Endothelial cell of umbilical vein (primary cell): ENCODE measurements at regions not wholly inside any gene's neighbourhood (a gene's known extent, or its start where the extent isn't known, plus 50 kb on each side); places are given as distances from the start of the nearest gene placed in this dataset.

ENCODE experiments used
- BruUV-seq: library from RNA; stranded (reverse); fragments of 400-500 nt; replicated peaks from 2 replicates; lab custom pipeline; 2021; lab: Mats Ljungman, UMichigan
- CTCF ChIA-PET: fragments of 300-600, 350-600 bp; sonication (Branson Sonifier 250); formaldehyde crosslinking; loops from one replicate; lab custom pipeline; 2021; ENCODE audit warnings: antibody characterized with exemption, inconsistent platforms; lab: Charles Lee
- POLR2A ChIA-PET: fragments of 300-600, 350-600 bp; sonication (Branson Sonifier 250); formaldehyde crosslinking; loops from one replicate; lab custom pipeline; 2021; ENCODE audit warnings: antibody characterized with exemption, inconsistent platforms; lab: Charles Lee
- DNase-seq: peaks from one replicate; pipeline ENCODE4 v3.0.0-alpha.2; 2011; ENCODE audit warnings: low read depth, low spot score
- FAIRE-seq: peaks from 2 replicates; lab custom pipeline; 2011; peaks lifted over from hg19 to GRCh38; lab: Jason Lieb, UNC
- H2AFZ ChIP-seq: 2 replicates; pipeline ENCODE4 v1.6.0; 2012; ENCODE audit warnings: low read depth, low read length, control low read depth, inconsistent platforms
- H3K27ac ChIP-seq: 2 replicates; pipeline ENCODE4 v1.5.1; 2011; ENCODE audit warnings: low read depth, mild to moderate bottlenecking, control low read depth, low read length, moderate library complexity; ENCODE audit not compliant: insufficient read depth
- H3K27me3 ChIP-seq, 2 experiments: 2 replicates each; pipeline versions ENCODE4 v1.6.0 to v1.6.1; 2011; ENCODE audit warnings: low read length in 2 of 2, mixed read lengths in 1 of 2; ENCODE audit not compliant: control insufficient read depth in 2 of 2, insufficient read depth in 2 of 2
- H3K36me3 ChIP-seq, 2 experiments: 2 replicates in 1 of 2; 3 replicates in 1 of 2; pipeline ENCODE4 v1.5.1; 2011; ENCODE audit warnings: low read length in 2 of 2, mild to moderate bottlenecking in 1 of 2, moderate library complexity in 1 of 2; ENCODE audit not compliant: control insufficient read depth in 2 of 2, insufficient read depth in 2 of 2; ENCODE audit errors: extremely low read depth in 1 of 2
- H3K4me1 ChIP-seq: 3 replicates; pipeline ENCODE4 v1.5.1; 2011; ENCODE audit warnings: mild to moderate bottlenecking, low read length; ENCODE audit not compliant: control insufficient read depth, insufficient read depth; ENCODE audit errors: extremely low read depth
- H3K4me2 ChIP-seq: 2 replicates; pipeline ENCODE4 v1.6.1; 2011; ENCODE audit warnings: low read length, control low read depth, mixed read lengths; ENCODE audit not compliant: insufficient read depth
- H3K4me3 ChIP-seq, 3 experiments: fragments of 200-600 bp in 1 of 3; sonication (generic), shearing (Covaris generic) in 1 of 3; replicated peaks in 1 of 3; 2 replicates each; pipeline ENCODE4 v1.5.1; 2011 to 2016; ENCODE audit warnings: control low read depth in 3 of 3, low read length in 3 of 3, mild to moderate bottlenecking in 2 of 3, inconsistent platforms in 1 of 3, low read depth in 1 of 3, moderate library complexity in 1 of 3; ENCODE audit not compliant: insufficient read depth in 1 of 3
- H3K79me2 ChIP-seq: 2 replicates; pipeline ENCODE4 v1.6.0; 2012; ENCODE audit warnings: low read length, inconsistent platforms; ENCODE audit not compliant: control insufficient read depth, insufficient read depth
- H3K9ac ChIP-seq: replicated peaks from 2 replicates; pipeline ENCODE3; 2011; ENCODE audit warnings: low read length, control low read depth; ENCODE audit not compliant: insufficient read depth; ENCODE audit errors: extremely low read depth
- H3K9me1 ChIP-seq: replicated peaks from 3 replicates; pipeline ENCODE4 v1.6.0; 2011; ENCODE audit warnings: mild to moderate bottlenecking, low read length; ENCODE audit not compliant: control insufficient read depth, insufficient read depth; ENCODE audit errors: extremely low read depth
- H3K9me3 ChIP-seq: replicated peaks from 2 replicates; pipeline ENCODE4 v1.5.1; 2012; ENCODE audit warnings: low read length, inconsistent platforms; ENCODE audit not compliant: control insufficient read depth, insufficient read depth
- H4K20me1 ChIP-seq: replicated peaks from 2 replicates; pipeline ENCODE3; 2011; ENCODE audit warnings: mild to moderate bottlenecking, low read length; ENCODE audit not compliant: control insufficient read depth, insufficient read depth; ENCODE audit errors: extremely low read depth
- EZH2 ChIP-seq: IDR thresholded peaks from 2 replicates; pipeline ENCODE4 v1.6.1; 2012; ENCODE audit warnings: borderline replicate concordance, low read depth, mild to moderate bottlenecking, moderate library complexity, low read length, inconsistent platforms; ENCODE audit not compliant: severe bottlenecking
- FOS ChIP-seq: IDR thresholded peaks from 2 replicates; pipeline ENCODE4 v1.6.1; 2011; ENCODE audit warnings: mild to moderate bottlenecking, low read length, moderate library complexity, borderline replicate concordance; ENCODE audit not compliant: insufficient read depth
- GATA2 ChIP-seq: IDR thresholded peaks from 2 replicates; pipeline ENCODE4 v1.7.0; 2011; ENCODE audit warnings: low read depth, mild to moderate bottlenecking, moderate library complexity, mixed read lengths, low read length; ENCODE audit not compliant: insufficient read length, insufficient read depth
- JUN ChIP-seq: IDR thresholded peaks from 2 replicates; pipeline ENCODE4 v1.6.1; 2011; ENCODE audit warnings: borderline replicate concordance, low read depth; ENCODE audit not compliant: insufficient read length, insufficient read depth
- MAX ChIP-seq: IDR thresholded peaks from 2 replicates; pipeline ENCODE4 v1.6.1; 2011; ENCODE audit not compliant: insufficient read depth, insufficient read length
- MYC ChIP-seq: IDR thresholded peaks from one replicate; pipeline ENCODE4 v1.6.1; 2011; ENCODE audit warnings: mild to moderate bottlenecking, low read depth, low read length
- POLR2A ChIP-seq: IDR thresholded peaks from 2 replicates; pipeline ENCODE4 v1.6.1; 2012; ENCODE audit warnings: low read depth, mild to moderate bottlenecking, control low read depth, low read length
- POLR2AphosphoS5 ChIP-seq: IDR thresholded peaks from 2 replicates; pipeline ENCODE4 v1.6.1; 2012; ENCODE audit warnings: low read depth, mild to moderate bottlenecking, control low read depth, low read length, moderate library complexity; ENCODE audit not compliant: insufficient read depth
- dilution Hi-C: fragments of 300-500 bp; cut with MboI; formaldehyde crosslinking; loops from one replicate; pipeline ENCODE4 v1.15.0; 2019; ENCODE audit warnings: low sequenced_read_pairs; ENCODE audit not compliant: extremely low pct_ligation_motif_present
- intact Hi-C: fragments of 100-400 bp; cut with micrococcal nuclease; formaldehyde crosslinking; loops from one replicate; pipeline ENCODE4 v1.10.0; 2022
- TF ChIP-seq, protein P1 (sequence below), 2 donors: IDR thresholded peaks; 1 replicate in 1 of 2; 2 replicates in 1 of 2; pipeline ENCODE4 v1.5.1; 2011; ENCODE audit warnings: low read length in 2 of 2, mild to moderate bottlenecking in 2 of 2, moderate library complexity in 2 of 2, control low read depth in 1 of 2, inconsistent platforms in 1 of 2, low read depth in 1 of 2; ENCODE audit not compliant: insufficient read depth in 1 of 2; ENCODE audit errors: extremely low read depth in 1 of 2

- H3K4me3 ChIP-seq = no peak overlapping the region
- no peak overlapping the region for H3K27ac ChIP-seq
- no peak for FAIRE-seq
- H2AFZ ChIP-seq = no peak overlapping the region
- intact Hi-C loops = no loop called here
- POLR2A ChIA-PET = no interaction called here
- H3K27me3 ChIP-seq = no peaks in the 10 kb centered on the region
- CTCF ChIA-PET = no interaction called here
- H3K9me3 ChIP-seq = no peaks in the 10 kb centered on the region
- no peaks in the 10 kb centered on the region for H4K20me1 ChIP-seq
- dilution Hi-C loops = no loop called here
- no peaks in the 10 kb centered on the region for H3K9me1 ChIP-seq
- no peak overlapping the region for H3K9ac ChIP-seq
- no peaks in the 10 kb centered on the region for H3K79me2 ChIP-seq
- H3K36me3 ChIP-seq = no peaks in the 10 kb centered on the region
- TF ChIP-seq MYC (no peak), GATA2 (no peak), EZH2 (no peak), MAX (no peak), FOS (no peak), JUN (no peak), POLR2A (no peak), POLR2AphosphoS5 (no peak)
- TF ChIP-seq, protein P1, sequence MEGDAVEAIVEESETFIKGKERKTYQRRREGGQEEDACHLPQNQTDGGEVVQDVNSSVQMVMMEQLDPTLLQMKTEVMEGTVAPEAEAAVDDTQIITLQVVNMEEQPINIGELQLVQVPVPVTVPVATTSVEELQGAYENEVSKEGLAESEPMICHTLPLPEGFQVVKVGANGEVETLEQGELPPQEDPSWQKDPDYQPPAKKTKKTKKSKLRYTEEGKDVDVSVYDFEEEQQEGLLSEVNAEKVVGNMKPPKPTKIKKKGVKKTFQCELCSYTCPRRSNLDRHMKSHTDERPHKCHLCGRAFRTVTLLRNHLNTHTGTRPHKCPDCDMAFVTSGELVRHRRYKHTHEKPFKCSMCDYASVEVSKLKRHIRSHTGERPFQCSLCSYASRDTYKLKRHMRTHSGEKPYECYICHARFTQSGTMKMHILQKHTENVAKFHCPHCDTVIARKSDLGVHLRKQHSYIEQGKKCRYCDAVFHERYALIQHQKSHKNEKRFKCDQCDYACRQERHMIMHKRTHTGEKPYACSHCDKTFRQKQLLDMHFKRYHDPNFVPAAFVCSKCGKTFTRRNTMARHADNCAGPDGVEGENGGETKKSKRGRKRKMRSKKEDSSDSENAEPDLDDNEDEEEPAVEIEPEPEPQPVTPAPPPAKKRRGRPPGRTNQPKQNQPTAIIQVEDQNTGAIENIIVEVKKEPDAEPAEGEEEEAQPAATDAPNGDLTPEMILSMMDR (IDR thresholded peaks at IDR 0.05; ENCODE audit: extremely low read depth in 1 of 2, insufficient read depth in 1 of 2, low read depth in 1 of 2, low read length in 2 of 2) = no peak
- no peaks in the 10 kb centered on the region for H3K4me1 ChIP-seq
- DNase-seq = no peak
- no peak overlapping the region for H3K4me2 ChIP-seq
- no TSS peak for BruUV-seq
Measured at GRCh38 chr5:158610051-158610415, 489.7 kb downstream of the EBF1 start.
